Endothelial cell of umbilical vein (primary cell): ENCODE measurements at regions not wholly inside any gene's neighbourhood (a gene's known extent, or its start where the extent isn't known, plus 50 kb on each side); places are given as distances from the start of the nearest gene placed in this dataset.

Experiments
- BruUV-seq: library from RNA; stranded (reverse); fragments of 400-500 nt; replicated peaks from 2 replicates; lab custom pipeline; 2021; lab: Mats Ljungman, UMichigan
- CTCF ChIA-PET: fragments of 300-600, 350-600 bp; sonication (Branson Sonifier 250); formaldehyde crosslinking; loops from one replicate; lab custom pipeline; 2021; ENCODE audit warnings: antibody characterized with exemption, inconsistent platforms; lab: Charles Lee
- POLR2A ChIA-PET: fragments of 300-600, 350-600 bp; sonication (Branson Sonifier 250); formaldehyde crosslinking; loops from one replicate; lab custom pipeline; 2021; ENCODE audit warnings: antibody characterized with exemption, inconsistent platforms; lab: Charles Lee
- DNase-seq: peaks from one replicate; pipeline ENCODE4 v3.0.0-alpha.2; 2011; ENCODE audit warnings: low read depth, low spot score
- FAIRE-seq: peaks from 2 replicates; lab custom pipeline; 2011; peaks lifted over from hg19 to GRCh38; lab: Jason Lieb, UNC
- H2AFZ ChIP-seq: 2 replicates; pipeline ENCODE4 v1.6.0; 2012; ENCODE audit warnings: low read depth, low read length, control low read depth, inconsistent platforms
- H3K27ac ChIP-seq: 2 replicates; pipeline ENCODE4 v1.5.1; 2011; ENCODE audit warnings: low read depth, mild to moderate bottlenecking, control low read depth, low read length, moderate library complexity; ENCODE audit not compliant: insufficient read depth
- H3K27me3 ChIP-seq, 2 experiments: 2 replicates each; pipeline versions ENCODE4 v1.6.0 to v1.6.1; 2011; ENCODE audit warnings: low read length in 2 of 2, mixed read lengths in 1 of 2; ENCODE audit not compliant: control insufficient read depth in 2 of 2, insufficient read depth in 2 of 2
- H3K36me3 ChIP-seq, 2 experiments: 2 replicates in 1 of 2; 3 replicates in 1 of 2; pipeline ENCODE4 v1.5.1; 2011; ENCODE audit warnings: low read length in 2 of 2, mild to moderate bottlenecking in 1 of 2, moderate library complexity in 1 of 2; ENCODE audit not compliant: control insufficient read depth in 2 of 2, insufficient read depth in 2 of 2; ENCODE audit errors: extremely low read depth in 1 of 2
- H3K4me1 ChIP-seq: 3 replicates; pipeline ENCODE4 v1.5.1; 2011; ENCODE audit warnings: mild to moderate bottlenecking, low read length; ENCODE audit not compliant: control insufficient read depth, insufficient read depth; ENCODE audit errors: extremely low read depth
- H3K4me2 ChIP-seq: 2 replicates; pipeline ENCODE4 v1.6.1; 2011; ENCODE audit warnings: low read length, control low read depth, mixed read lengths; ENCODE audit not compliant: insufficient read depth
- H3K4me3 ChIP-seq, 3 experiments: fragments of 200-600 bp in 1 of 3; sonication (generic), shearing (Covaris generic) in 1 of 3; replicated peaks in 1 of 3; 2 replicates each; pipeline ENCODE4 v1.5.1; 2011 to 2016; ENCODE audit warnings: control low read depth in 3 of 3, low read length in 3 of 3, mild to moderate bottlenecking in 2 of 3, inconsistent platforms in 1 of 3, low read depth in 1 of 3, moderate library complexity in 1 of 3; ENCODE audit not compliant: insufficient read depth in 1 of 3
- H3K79me2 ChIP-seq: 2 replicates; pipeline ENCODE4 v1.6.0; 2012; ENCODE audit warnings: low read length, inconsistent platforms; ENCODE audit not compliant: control insufficient read depth, insufficient read depth
- H3K9ac ChIP-seq: replicated peaks from 2 replicates; pipeline ENCODE3; 2011; ENCODE audit warnings: low read length, control low read depth; ENCODE audit not compliant: insufficient read depth; ENCODE audit errors: extremely low read depth
- H3K9me1 ChIP-seq: replicated peaks from 3 replicates; pipeline ENCODE4 v1.6.0; 2011; ENCODE audit warnings: mild to moderate bottlenecking, low read length; ENCODE audit not compliant: control insufficient read depth, insufficient read depth; ENCODE audit errors: extremely low read depth
- H3K9me3 ChIP-seq: replicated peaks from 2 replicates; pipeline ENCODE4 v1.5.1; 2012; ENCODE audit warnings: low read length, inconsistent platforms; ENCODE audit not compliant: control insufficient read depth, insufficient read depth
- H4K20me1 ChIP-seq: replicated peaks from 2 replicates; pipeline ENCODE3; 2011; ENCODE audit warnings: mild to moderate bottlenecking, low read length; ENCODE audit not compliant: control insufficient read depth, insufficient read depth; ENCODE audit errors: extremely low read depth
- EZH2 ChIP-seq: IDR thresholded peaks from 2 replicates; pipeline ENCODE4 v1.6.1; 2012; ENCODE audit warnings: borderline replicate concordance, low read depth, mild to moderate bottlenecking, moderate library complexity, low read length, inconsistent platforms; ENCODE audit not compliant: severe bottlenecking
- FOS ChIP-seq: IDR thresholded peaks from 2 replicates; pipeline ENCODE4 v1.6.1; 2011; ENCODE audit warnings: mild to moderate bottlenecking, low read length, moderate library complexity, borderline replicate concordance; ENCODE audit not compliant: insufficient read depth
- GATA2 ChIP-seq: IDR thresholded peaks from 2 replicates; pipeline ENCODE4 v1.7.0; 2011; ENCODE audit warnings: low read depth, mild to moderate bottlenecking, moderate library complexity, mixed read lengths, low read length; ENCODE audit not compliant: insufficient read length, insufficient read depth
- JUN ChIP-seq: IDR thresholded peaks from 2 replicates; pipeline ENCODE4 v1.6.1; 2011; ENCODE audit warnings: borderline replicate concordance, low read depth; ENCODE audit not compliant: insufficient read length, insufficient read depth
- MYC ChIP-seq: IDR thresholded peaks from one replicate; pipeline ENCODE4 v1.6.1; 2011; ENCODE audit warnings: mild to moderate bottlenecking, low read depth, low read length
- POLR2A ChIP-seq: IDR thresholded peaks from 2 replicates; pipeline ENCODE4 v1.6.1; 2012; ENCODE audit warnings: low read depth, mild to moderate bottlenecking, control low read depth, low read length
- POLR2AphosphoS5 ChIP-seq: IDR thresholded peaks from 2 replicates; pipeline ENCODE4 v1.6.1; 2012; ENCODE audit warnings: low read depth, mild to moderate bottlenecking, control low read depth, low read length, moderate library complexity; ENCODE audit not compliant: insufficient read depth
- dilution Hi-C: fragments of 300-500 bp; cut with MboI; formaldehyde crosslinking; loops from one replicate; pipeline ENCODE4 v1.15.0; 2019; ENCODE audit warnings: low sequenced_read_pairs; ENCODE audit not compliant: extremely low pct_ligation_motif_present
- intact Hi-C: fragments of 100-400 bp; cut with micrococcal nuclease; formaldehyde crosslinking; loops from one replicate; pipeline ENCODE4 v1.10.0; 2022
- TF ChIP-seq, protein P1 (sequence below), 2 donors: IDR thresholded peaks; 1 replicate in 1 of 2; 2 replicates in 1 of 2; pipeline ENCODE4 v1.5.1; 2011; ENCODE audit warnings: low read length in 2 of 2, mild to moderate bottlenecking in 2 of 2, moderate library complexity in 2 of 2, control low read depth in 1 of 2, inconsistent platforms in 1 of 2, low read depth in 1 of 2; ENCODE audit not compliant: insufficient read depth in 1 of 2; ENCODE audit errors: extremely low read depth in 1 of 2
- TF ChIP-seq, protein P2 (sequence below): IDR thresholded peaks from 2 replicates; pipeline ENCODE4 v1.6.1; 2011; ENCODE audit not compliant: insufficient read depth, insufficient read length

DNA sequence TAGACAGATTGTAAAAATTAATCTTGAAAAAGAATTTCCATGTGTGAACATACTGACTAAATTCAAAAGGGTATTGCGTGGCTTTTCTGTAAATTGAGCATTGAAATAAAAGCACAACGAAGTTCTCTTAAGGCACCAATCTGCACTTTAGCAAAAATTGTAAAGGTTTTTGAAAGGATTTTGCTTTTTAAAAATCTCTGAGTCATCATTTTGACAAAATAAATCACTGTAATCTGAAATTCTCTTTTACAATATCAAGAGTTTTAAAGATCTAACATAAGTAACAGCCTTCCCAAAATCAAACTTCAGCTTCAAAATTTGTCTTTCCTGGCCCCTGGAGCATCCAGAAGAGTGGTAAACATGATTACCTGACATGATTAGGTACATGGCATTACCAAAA, 830.9 kb upstream of the AGA start:
- intact Hi-C loops (no loop called here), dilution Hi-C loops (no loop called here)
- CTCF ChIA-PET, result no interaction called here
- Histone ChIP-seq H3K9me3 (no peaks in the 10 kb centered on the region), H3K4me2 (no peak overlapping the region), H3K27me3 (no peaks in the 10 kb centered on the region), H3K4me1 (no peaks in the 10 kb centered on the region), H3K4me3 (no peak overlapping the region), H4K20me1 (no peaks in the 10 kb centered on the region), H3K36me3 (no peaks in the 10 kb centered on the region), H3K27ac (no peak overlapping the region), H2AFZ (no peak overlapping the region), H3K9me1 (no peaks in the 10 kb centered on the region), H3K79me2 (no peaks in the 10 kb centered on the region), H3K9ac (no peak overlapping the region)
- DNase-seq, result no peak
- no peak for TF ChIP-seq POLR2A
- TF ChIP-seq EZH2, result no peak
- no peak for TF ChIP-seq GATA2
- TF ChIP-seq POLR2AphosphoS5, result no peak
- TF ChIP-seq MYC, result no peak
- TF ChIP-seq, protein P1, sequence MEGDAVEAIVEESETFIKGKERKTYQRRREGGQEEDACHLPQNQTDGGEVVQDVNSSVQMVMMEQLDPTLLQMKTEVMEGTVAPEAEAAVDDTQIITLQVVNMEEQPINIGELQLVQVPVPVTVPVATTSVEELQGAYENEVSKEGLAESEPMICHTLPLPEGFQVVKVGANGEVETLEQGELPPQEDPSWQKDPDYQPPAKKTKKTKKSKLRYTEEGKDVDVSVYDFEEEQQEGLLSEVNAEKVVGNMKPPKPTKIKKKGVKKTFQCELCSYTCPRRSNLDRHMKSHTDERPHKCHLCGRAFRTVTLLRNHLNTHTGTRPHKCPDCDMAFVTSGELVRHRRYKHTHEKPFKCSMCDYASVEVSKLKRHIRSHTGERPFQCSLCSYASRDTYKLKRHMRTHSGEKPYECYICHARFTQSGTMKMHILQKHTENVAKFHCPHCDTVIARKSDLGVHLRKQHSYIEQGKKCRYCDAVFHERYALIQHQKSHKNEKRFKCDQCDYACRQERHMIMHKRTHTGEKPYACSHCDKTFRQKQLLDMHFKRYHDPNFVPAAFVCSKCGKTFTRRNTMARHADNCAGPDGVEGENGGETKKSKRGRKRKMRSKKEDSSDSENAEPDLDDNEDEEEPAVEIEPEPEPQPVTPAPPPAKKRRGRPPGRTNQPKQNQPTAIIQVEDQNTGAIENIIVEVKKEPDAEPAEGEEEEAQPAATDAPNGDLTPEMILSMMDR (IDR thresholded peaks at IDR 0.05; ENCODE audit: extremely low read depth in 1 of 2, insufficient read depth in 1 of 2, low read depth in 1 of 2, low read length in 2 of 2), result no peak
- no peak for TF ChIP-seq JUN
- TF ChIP-seq, protein P2, sequence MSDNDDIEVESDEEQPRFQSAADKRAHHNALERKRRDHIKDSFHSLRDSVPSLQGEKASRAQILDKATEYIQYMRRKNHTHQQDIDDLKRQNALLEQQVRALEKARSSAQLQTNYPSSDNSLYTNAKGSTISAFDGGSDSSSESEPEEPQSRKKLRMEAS, result no peak
- TF ChIP-seq FOS, result no peak
- no TSS peak for BruUV-seq
- no peak for FAIRE-seq
- POLR2A ChIA-PET, result no interaction called here
